NCI-H146 treated with DMSO at 0.1 percent for 48 hours (cell line): ENCODE measurements at regions not wholly inside any gene's neighbourhood (a gene's known extent, or its start where the extent isn't known, plus 50 kb on each side); places are given as distances from the start of the nearest gene placed in this dataset.

ENCODE experiments used
- DNase-seq: peaks from one replicate; lab custom pipeline; 2025; ENCODE audit not compliant: unreplicated experiment; lab: John Stamatoyannopoulos, UW

DNA sequence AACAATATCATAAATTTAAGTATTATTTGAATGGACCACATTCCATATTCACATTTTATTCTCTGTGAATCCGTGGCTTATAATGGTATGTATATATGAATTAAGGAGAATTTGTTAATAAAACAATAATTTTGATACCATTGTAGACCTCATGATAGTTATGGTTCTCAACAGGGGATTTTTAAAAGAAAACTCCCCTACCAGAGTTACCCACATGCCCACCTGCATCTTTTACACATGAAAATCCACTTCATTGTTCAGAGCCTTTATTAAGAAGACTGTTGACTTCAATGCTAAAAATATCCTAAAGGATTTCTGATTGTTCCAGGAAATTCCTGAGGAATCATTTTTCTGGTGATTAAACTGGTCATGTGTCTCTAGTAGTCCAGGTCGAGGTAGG, 557.7 kb upstream of the MEF2C start:
- no peak for DNase-seq

DNA sequence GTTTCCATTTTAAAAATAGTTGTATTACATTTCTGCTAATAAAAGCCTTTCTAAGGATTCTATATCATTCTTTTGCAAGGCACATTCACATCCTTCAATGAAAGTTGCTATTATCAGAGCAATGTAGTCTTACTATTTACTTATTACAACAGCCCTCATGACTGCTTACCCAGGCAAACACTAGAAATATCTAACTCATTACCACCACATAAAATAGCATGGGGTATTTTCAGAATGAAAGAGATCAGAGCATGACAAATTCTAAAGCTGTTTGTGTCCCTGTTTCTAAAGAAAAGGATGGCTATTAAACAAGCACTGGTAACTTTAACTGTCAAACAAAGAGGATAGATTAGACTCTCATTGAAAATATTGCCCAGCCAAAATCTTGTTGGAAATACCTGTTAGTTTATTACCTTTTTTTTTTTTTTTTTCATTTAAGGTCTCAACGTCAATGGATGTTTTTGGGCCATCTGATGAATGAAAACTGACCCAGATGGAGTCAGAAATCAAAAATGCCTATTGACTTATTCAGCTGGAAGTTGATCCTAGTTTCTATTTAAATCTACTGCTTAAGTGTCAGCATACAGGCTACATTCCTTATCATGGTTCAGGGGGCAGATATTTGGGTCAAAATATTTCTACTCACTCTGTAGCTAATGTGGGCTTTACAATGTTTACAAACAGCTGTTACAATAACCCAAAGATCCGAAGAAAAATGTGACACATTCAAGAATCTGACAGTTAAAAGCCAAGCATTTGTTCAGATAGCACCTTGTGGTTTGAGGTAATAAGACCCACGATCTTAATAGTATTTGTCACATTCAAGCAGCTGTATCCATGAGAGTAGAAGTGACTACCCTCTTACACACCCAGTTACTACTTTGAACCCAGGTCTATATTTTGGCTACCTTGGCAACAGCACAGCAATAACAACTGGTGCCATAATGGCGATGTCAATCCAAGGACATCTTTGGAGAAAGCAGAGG, 554.8 kb upstream of the MEF2C start:
- DNase-seq, result peak; percentile 2

GRCh38 chr5:89436464-89436863, 553.5 kb upstream of the MEF2C start:
- DNase-seq, result no peak

GRCh38 chr5:89435347-89435746, 552.4 kb upstream of the MEF2C start:
- DNase-seq, result no peak

DNA sequence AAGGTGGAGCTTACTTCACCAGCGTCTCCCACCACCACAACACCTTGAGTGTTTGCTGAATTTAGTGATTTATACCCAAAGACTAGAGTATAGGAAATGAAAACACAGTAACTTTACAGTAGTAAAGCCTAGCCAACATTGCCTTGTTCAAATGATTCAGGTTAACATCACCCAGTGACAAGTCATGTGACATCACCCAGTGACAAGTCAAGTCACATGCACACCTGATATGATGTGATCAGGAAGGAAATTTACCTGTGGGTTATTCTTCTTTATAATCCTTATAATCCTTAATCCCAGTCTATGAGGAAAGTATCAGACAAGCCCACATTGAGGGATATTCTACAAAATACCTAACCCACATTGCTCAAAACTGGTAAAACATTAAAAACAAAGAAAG, 545.6 kb upstream of the MEF2C start:
- no peak for DNase-seq

DNA sequence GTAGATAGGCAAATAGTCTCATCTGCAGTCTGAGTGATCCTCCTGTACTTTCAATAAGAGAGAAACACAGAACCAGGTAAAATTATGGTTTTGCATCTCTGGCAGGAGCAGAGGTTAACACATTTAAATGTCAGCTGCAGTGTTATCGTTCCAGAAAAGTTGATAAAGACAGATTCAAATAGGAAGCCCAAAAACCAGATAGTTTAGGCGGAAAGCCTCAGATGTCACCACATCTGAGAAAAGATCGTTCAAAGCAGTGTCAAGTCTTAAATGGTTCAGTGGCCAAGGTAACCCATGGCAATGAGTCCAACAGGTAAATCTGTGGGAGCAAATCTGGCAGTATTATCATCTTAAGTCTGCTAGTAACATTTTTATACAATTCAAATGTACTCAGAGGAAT, 542.1 kb upstream of the MEF2C start:
- no peak for DNase-seq

DNA sequence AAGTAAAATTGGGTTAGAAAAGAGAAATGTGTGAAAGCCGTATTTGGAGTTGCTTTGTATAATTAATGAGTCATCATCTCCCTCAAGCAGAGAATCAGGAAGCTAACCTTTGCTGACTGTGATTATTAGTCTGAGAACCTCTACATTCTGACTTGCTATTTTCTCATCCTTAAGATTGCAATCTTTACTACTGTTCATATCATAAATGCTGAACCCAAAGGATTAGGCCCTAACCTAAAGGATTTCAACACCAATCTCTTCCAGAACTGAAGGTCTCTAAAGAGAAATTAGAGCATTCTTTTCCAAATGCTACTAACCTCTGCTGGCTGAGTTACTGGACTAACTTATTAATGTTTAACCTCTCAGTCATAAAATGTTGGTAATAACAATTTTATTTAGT, 538.1 kb upstream of the MEF2C start:
- DNase-seq, result no peak

DNA sequence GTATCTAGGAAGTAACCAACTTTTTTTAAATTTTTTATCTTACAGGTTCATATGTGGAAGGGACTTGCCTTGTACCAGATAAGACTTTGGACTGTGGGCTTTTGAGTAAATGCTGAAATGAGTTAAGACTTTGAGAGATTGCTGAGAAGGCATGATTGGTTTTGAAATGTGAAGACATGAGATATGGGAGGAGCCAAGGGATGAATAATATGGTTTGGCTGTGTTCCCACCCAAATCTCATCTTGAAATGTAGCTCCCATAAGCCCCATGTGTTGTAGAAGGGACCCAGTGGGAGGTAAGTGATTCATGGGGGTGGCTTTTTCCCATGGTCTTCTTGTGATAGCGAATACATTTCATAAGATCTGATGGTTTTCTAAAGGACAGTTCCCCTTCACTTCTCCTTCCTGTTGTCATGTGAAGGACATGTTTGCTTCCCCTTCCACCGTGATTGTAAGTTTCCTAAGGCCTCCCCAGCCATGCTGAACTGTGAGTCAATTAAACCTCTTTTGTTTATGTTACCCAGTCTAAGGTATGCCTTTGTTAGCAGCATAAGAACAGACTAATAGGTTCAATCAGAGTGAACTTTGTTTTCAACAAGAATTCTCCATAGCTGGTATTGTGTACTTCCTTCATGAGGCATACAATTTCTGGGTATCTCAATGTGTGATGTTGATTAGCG, 535.6 kb upstream of the MEF2C start:
- no peak for DNase-seq

- no peak for DNase-seq
Measured at GRCh38 chr5:89417990-89418389, 535.0 kb upstream of the MEF2C start.

GRCh38 chr5:89417515-89417914, 534.5 kb upstream of the MEF2C start:
- no peak for DNase-seq

DNA sequence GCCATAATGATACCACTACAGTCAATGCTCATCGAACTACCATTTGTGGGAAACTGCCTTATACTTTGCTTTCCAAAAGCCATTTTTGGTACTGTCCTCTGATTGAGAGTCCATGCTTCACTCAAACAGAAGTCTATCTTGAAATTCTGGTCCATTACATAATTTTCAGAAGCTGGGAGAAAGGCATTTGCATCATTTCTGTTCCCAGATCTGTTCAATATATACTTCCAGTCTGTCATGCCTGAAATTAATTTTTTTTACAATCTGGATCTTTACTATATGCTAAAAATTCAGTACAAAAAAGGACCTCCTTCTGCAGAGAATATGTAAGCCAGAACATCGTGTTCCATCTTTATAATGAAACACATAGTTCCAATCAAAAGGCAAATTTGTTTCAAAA, 528.9 kb upstream of the MEF2C start:
- DNase-seq, result no peak

DNA sequence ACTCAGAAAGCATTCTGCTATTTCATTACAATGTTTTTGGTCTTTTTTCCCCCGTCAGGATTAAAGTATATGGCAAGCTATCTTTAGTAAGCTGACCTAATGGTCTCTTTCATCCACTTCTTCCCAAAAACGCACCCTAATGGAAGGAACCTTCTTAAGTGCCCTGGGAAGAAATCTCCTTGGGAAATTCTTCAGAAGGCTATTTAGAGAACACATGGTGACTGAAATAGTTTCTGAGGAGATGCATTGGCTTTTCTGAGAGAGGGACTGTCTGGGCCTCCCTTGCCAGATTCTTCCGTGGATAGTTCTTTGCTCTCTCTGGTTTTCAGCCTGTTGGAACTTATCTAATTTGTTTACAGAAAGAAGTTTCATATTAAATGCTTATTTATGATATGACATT, 524.1 kb upstream of the MEF2C start:
- DNase-seq, result no peak

DNA sequence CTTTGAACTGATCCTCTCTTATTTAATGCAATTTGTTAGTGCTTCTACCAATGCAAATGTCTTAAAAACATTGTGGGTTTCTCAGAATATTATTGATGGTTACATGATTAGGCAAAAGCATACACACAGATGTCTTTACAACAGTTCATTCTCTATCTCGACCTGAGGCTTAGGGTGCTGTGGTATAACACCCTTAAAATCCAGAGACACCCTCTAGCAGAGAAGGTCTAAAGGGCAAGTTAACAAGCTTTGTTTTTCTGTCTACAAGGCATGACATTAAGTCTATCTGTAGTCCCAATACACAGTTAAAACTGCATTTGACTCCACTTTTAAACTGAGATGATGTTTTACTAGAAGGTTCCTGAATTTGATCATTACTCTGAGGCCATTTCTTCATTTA, 518.7 kb upstream of the MEF2C start:
- no peak for DNase-seq

DNA sequence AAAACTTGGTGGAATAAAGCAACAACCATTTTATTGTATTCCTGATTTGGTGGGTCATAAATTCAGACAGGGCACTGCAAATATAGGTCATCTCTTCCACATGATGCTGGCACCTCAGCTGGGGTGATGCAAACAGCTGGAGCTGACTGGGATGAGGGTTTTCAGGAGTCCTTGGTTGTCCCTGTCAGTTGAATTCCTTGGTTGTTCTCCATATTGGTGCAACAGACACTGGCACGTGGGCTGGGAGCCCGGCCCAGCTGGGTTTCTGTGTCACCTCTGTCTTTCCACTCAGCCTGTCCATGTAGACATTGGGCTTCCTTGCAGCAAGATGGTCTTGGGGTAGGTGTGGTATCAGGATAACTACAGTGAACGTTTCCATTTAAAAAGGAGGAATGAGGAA, 518.0 kb upstream of the MEF2C start:
- DNase-seq, result no peak

- DNase-seq, result no peak
Measured at GRCh38 chr5:89399548-89399947, 516.6 kb upstream of the MEF2C start.

DNA sequence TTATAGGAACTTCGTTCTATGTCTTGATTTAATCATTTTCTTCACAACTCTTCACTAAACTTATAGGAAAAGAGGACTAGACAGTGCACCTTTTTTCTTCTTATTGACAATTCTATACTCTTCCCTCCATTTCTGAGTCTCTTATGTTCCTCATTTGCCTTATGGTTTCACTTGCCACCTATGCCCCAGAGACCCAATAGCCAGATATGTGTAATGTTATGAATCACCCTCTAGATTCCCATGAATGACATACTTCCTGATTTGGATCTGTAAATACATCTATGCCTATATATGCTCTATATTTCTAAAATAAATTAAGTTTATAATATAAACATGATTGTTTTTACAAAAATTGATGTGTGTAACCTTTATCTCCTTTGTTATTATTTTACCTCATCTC, 514.1 kb upstream of the MEF2C start:
- no peak for DNase-seq

DNA sequence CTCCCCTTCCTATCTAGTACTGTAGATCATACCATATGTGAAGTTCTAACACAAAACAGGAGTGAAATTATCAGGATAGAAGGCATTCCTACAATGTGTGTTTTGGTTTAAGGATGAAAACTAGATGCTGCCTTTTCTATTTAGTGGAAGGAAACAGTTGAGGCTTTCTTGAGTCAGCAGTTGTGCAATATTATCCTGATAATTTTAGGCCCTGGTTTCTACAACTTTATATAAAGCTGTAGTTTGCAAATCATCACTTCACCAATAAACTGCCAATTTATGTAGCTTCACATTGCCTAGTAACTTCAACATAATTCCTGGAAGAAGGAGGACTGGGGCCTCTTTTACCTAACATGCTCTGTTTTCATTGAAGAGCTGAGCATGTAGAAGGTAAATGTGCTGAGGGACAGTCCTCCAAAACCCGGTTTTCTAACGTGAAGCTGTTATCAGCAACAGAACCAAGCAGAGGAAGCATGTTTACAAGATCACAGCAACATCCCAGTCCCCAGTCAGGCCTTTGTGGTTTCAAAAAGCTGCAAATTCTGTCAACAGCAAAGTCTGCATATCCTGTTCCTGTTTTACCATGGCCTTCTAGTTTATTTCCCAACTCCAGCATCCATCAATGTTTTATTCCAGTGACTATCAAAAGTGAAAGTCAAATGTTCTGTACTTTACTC, 513.4 kb upstream of the MEF2C start:
- no peak for DNase-seq

GRCh38 chr5:89395111-89395510, 512.1 kb upstream of the MEF2C start:
- no peak for DNase-seq

DNA sequence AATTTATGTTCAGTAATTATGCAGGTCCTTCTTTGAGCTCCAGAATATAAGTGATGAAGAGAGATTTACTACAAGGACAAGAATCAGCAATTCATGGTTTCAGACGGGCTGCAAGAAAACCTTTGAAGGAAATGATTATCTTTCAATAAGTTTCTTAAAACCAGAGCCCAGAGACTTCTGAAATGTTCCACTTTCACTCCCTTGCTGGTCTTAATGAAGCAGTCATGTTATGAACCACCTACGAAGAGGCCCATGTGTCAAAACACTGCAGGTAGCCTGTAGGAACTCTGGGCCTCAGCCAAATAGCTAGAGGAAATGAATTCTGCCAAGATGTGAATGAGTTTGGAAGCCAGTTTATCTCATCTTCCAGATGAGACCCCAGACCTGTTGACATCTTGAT, 505.9 kb upstream of the MEF2C start:
- no peak for DNase-seq

DNA sequence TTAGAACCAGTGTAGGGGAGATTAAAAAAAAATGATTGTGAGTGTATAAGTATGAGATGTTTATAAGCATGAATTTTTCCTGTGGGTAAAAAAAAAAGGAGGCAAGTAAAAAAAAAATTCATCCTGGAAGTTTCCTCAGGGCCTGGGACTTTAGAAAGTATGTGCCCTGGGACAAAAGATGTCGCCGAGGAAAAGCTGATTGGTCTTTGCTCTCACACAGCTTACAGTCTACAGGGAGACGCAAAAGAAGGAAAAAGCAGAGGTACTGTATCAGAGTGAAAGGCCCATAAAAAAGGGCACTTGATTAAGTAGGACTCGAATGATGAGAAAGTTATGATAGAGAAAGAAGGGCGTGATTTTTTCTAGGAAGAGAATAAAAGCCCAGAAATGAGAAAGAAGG, 501.4 kb upstream of the MEF2C start:
- DNase-seq, result no peak

- no peak for DNase-seq
Measured at GRCh38 chr5:89380635-89381034, 497.7 kb upstream of the MEF2C start.
